ENCODE measurements at regions not wholly inside any gene's neighbourhood (a gene's known extent, or its start where the extent isn't known, plus 50 kb on each side); places are given as distances from the start of the nearest gene placed in this dataset.

DNA sequence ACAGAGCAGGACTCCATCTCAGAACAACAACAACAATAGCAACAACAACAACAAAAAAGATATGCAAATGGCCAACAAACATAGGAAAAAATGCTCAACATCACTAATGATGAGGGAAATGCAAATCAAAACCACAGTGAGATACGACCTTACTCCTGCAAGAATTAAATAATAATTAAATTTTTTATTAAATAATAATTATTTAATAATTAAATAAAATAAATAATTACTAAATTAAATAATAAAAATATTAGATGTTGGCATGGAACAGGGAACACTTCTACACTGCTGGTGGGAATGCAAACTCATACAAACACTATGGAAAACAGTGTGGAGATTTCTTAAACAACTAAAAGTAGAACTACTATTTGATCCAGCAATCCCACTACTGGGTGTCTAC lies 1022.3 kb upstream of the B3GALT2 start:
- no peak for TF ChIP-seq EZH2phosphoT487 (IDR thresholded peaks at IDR 0.05; ENCODE audit: borderline replicate concordance)
- TF ChIP-seq, protein P1, sequence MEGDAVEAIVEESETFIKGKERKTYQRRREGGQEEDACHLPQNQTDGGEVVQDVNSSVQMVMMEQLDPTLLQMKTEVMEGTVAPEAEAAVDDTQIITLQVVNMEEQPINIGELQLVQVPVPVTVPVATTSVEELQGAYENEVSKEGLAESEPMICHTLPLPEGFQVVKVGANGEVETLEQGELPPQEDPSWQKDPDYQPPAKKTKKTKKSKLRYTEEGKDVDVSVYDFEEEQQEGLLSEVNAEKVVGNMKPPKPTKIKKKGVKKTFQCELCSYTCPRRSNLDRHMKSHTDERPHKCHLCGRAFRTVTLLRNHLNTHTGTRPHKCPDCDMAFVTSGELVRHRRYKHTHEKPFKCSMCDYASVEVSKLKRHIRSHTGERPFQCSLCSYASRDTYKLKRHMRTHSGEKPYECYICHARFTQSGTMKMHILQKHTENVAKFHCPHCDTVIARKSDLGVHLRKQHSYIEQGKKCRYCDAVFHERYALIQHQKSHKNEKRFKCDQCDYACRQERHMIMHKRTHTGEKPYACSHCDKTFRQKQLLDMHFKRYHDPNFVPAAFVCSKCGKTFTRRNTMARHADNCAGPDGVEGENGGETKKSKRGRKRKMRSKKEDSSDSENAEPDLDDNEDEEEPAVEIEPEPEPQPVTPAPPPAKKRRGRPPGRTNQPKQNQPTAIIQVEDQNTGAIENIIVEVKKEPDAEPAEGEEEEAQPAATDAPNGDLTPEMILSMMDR (conservative IDR thresholded peaks at IDR 0.05; ENCODE audit: low read length): no peak
- Histone ChIP-seq H3K9me2 (replicated peaks; ENCODE audit: low read depth, low read length) (no peaks in the 10 kb centered on the region), H3K4me3 (ENCODE audit: low read length, poor library complexity, severe bottlenecking) (no peak overlapping the region), H3K9ac (ENCODE audit: low read depth, low read length, poor library complexity, severe bottlenecking) (no peak overlapping the region), H3K36me3 (ENCODE audit: insufficient read depth, low read length) (no peaks in the 10 kb centered on the region), H3K79me2 (ENCODE audit: insufficient read depth, low read length) (no peaks in the 10 kb centered on the region), H4K20me1 (ENCODE audit: insufficient read depth, low read length, poor library complexity, severe bottlenecking) (no peaks in the 10 kb centered on the region), H3F3A (ENCODE audit: low read depth) (no peaks in the 10 kb centered on the region), H3K4me2 (ENCODE audit: low read depth, low read length, poor library complexity, severe bottlenecking) (no peak overlapping the region), H3K4me1 (ENCODE audit: insufficient read depth, low read length, poor library complexity, severe bottlenecking) (no peaks in the 10 kb centered on the region), H3K27me3 (ENCODE audit: insufficient read depth, low read length, poor library complexity, severe bottlenecking) (no peaks in the 10 kb centered on the region), H2AFZ (ENCODE audit: low read length) (no peak overlapping the region), H3K9me3 (ENCODE audit: insufficient read depth, low read depth, low read length) (no peaks in the 10 kb centered on the region)

DNA sequence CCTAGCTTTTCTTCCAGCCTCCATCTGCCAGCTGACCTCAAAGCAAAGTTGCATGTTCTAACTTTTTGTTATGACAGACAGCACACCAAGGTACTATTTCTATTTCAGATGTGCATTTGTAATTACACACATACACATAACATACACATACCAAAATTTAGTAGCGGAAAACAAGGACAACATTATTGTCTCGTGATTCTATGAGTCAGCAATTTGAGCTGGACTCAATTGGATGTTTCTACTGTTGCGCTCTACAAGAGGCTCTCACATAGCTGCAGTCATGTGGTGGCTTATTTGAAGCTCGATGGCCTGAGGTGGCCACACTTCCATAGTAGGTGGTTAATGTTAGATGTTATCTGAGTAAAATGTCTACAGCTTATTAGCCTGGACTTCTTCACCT lies 1010.1 kb upstream of the B3GALT2 start:
- Histone ChIP-seq H3K9me3 (ENCODE audit: insufficient read depth, low read depth, low read length) (no peaks in the 10 kb centered on the region), H3K9ac (ENCODE audit: low read depth, low read length, poor library complexity, severe bottlenecking) (no peak overlapping the region), H3K4me1 (ENCODE audit: insufficient read depth, low read length, poor library complexity, severe bottlenecking) (no peaks in the 10 kb centered on the region), H4K20me1 (ENCODE audit: insufficient read depth, low read length, poor library complexity, severe bottlenecking) (no peaks in the 10 kb centered on the region), H3K27me3 (ENCODE audit: insufficient read depth, low read length, poor library complexity, severe bottlenecking) (no peaks in the 10 kb centered on the region), H2AFZ (ENCODE audit: low read length) (no peak overlapping the region), H3K79me2 (ENCODE audit: insufficient read depth, low read length) (no peaks in the 10 kb centered on the region), H3K4me2 (ENCODE audit: low read depth, low read length, poor library complexity, severe bottlenecking) (no peak overlapping the region), H3F3A (ENCODE audit: low read depth) (no peaks in the 10 kb centered on the region), H3K9me2 (replicated peaks; ENCODE audit: low read depth, low read length) (no peaks in the 10 kb centered on the region), H3K36me3 (ENCODE audit: insufficient read depth, low read length) (no peaks in the 10 kb centered on the region), H3K4me3 (ENCODE audit: low read length, poor library complexity, severe bottlenecking) (no peak overlapping the region)
- TF ChIP-seq, protein P1 (conservative IDR thresholded peaks at IDR 0.05; ENCODE audit: low read length): no peak
- no peak for TF ChIP-seq EZH2phosphoT487 (IDR thresholded peaks at IDR 0.05; ENCODE audit: borderline replicate concordance)

DNA sequence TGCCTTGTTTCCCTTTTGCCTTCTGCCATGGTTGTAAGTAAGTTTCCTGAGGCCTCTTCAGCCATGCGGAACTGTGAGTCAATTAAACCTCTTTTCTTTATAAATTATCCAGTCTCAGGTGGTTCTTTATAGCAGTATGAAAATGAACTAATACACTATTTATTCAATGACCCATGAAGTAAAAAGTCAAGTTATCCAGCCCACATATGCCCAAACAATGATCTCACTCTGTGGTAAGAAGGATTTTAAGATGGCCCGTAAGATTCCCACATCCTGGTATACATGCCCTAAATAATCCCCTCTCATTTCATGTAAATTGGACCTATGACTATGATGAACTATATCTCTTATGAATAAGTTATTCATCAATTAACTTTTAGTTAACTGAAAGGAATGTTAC lies 1008.3 kb upstream of the B3GALT2 start:
- Histone ChIP-seq H3K4me2 (ENCODE audit: low read depth, low read length, poor library complexity, severe bottlenecking) (no peak overlapping the region), H3K79me2 (ENCODE audit: insufficient read depth, low read length) (no peaks in the 10 kb centered on the region), H3F3A (ENCODE audit: low read depth) (no peaks in the 10 kb centered on the region), H2AFZ (ENCODE audit: low read length) (no peak overlapping the region), H3K9me3 (ENCODE audit: insufficient read depth, low read depth, low read length) (no peaks in the 10 kb centered on the region), H3K9ac (ENCODE audit: low read depth, low read length, poor library complexity, severe bottlenecking) (no peak overlapping the region), H3K4me3 (ENCODE audit: low read length, poor library complexity, severe bottlenecking) (no peak overlapping the region), H3K36me3 (ENCODE audit: insufficient read depth, low read length) (no peaks in the 10 kb centered on the region), H3K4me1 (ENCODE audit: insufficient read depth, low read length, poor library complexity, severe bottlenecking) (no peaks in the 10 kb centered on the region), H3K27me3 (ENCODE audit: insufficient read depth, low read length, poor library complexity, severe bottlenecking) (no peaks in the 10 kb centered on the region), H3K9me2 (replicated peaks; ENCODE audit: low read depth, low read length) (no peaks in the 10 kb centered on the region), H4K20me1 (ENCODE audit: insufficient read depth, low read length, poor library complexity, severe bottlenecking) (no peaks in the 10 kb centered on the region)
- no peak for TF ChIP-seq EZH2phosphoT487 (IDR thresholded peaks at IDR 0.05; ENCODE audit: borderline replicate concordance)
- TF ChIP-seq, protein P1 (conservative IDR thresholded peaks at IDR 0.05; ENCODE audit: low read length): no peak

All from Loucy (cell line).